H1 (cell line): ENCODE measurements at regions not wholly inside any gene's neighbourhood (a gene's known extent, or its start where the extent isn't known, plus 50 kb on each side); places are given as distances from the start of the nearest gene placed in this dataset.

Source experiments
- CTCF ChIA-PET: fragments of 300-600 bp; sonication (Branson Sonifier 250); formaldehyde crosslinking; loops from one replicate; lab custom pipeline; 2021; ENCODE audit not compliant: partially characterized antibody; lab: Charles Lee
- POLR2A ChIA-PET: fragments of 300-600 bp; sonication (Branson Sonifier 250); formaldehyde crosslinking; loops from one replicate; lab custom pipeline; 2021; ENCODE audit warnings: inconsistent platforms; ENCODE audit not compliant: partially characterized antibody; lab: Charles Lee
- DNase-seq, 2 experiments: peaks; one replicate each; pipeline versions ENCODE4 v3.0.0 to v3.0.0-alpha.2; 2010 to 2022; ENCODE audit warnings: low spot score in 2 of 2, low read depth in 1 of 2, mixed read lengths in 1 of 2
- FAIRE-seq: peaks from 2 replicates; lab custom pipeline; 2011; peaks lifted over from hg19 to GRCh38; lab: Jason Lieb, UNC
- H2AFZ ChIP-seq: 2 replicates; pipeline ENCODE4 v1.8.1; 2012; ENCODE audit warnings: low read length, inconsistent platforms
- H2AK5ac ChIP-seq: 2 replicates; pipeline ENCODE4 v1.6.1; 2013; ENCODE audit warnings: low read depth, low read length
- H2BK120ac ChIP-seq: replicated peaks from 2 replicates; pipeline ENCODE3; 2013; ENCODE audit warnings: low read depth, low read length, inconsistent platforms
- H2BK12ac ChIP-seq: 2 replicates; pipeline ENCODE4 v1.6.1; 2013; ENCODE audit warnings: low read depth, low read length
- H2BK15ac ChIP-seq: 2 replicates; pipeline ENCODE4 v1.6.1; 2013; ENCODE audit warnings: low read length
- H2BK20ac ChIP-seq: 2 replicates; pipeline ENCODE4 v1.6.1; 2013; ENCODE audit warnings: low read length
- H2BK5ac ChIP-seq: 2 replicates; pipeline ENCODE4 v1.6.1; 2013; ENCODE audit warnings: low read depth, low read length
- H3K14ac ChIP-seq: 2 replicates; pipeline ENCODE4 v1.6.1; 2013; ENCODE audit warnings: inconsistent platforms; ENCODE audit not compliant: insufficient read length
- H3K18ac ChIP-seq: 2 replicates; pipeline ENCODE4 v1.6.1; 2013; ENCODE audit warnings: low read length; ENCODE audit errors: extremely low read depth
- H3K23ac ChIP-seq: 2 replicates; pipeline ENCODE4 v1.6.1; 2013; ENCODE audit warnings: inconsistent platforms; ENCODE audit not compliant: insufficient read length
- H3K23me2 ChIP-seq: 2 replicates; pipeline ENCODE4 v1.6.1; 2013; ENCODE audit warnings: low read depth, low read length
- H3K27ac ChIP-seq: 2 replicates; pipeline ENCODE4 v1.6.1; 2011; ENCODE audit warnings: low read depth, low read length, inconsistent platforms
- H3K27me3 ChIP-seq, 4 experiments: replicated peaks in 1 of 4; 1 replicate in 1 of 4; 2 replicates in 3 of 4; pipeline versions ENCODE4 v1.6.1 to v1.8.1; 2011 to 2013; ENCODE audit warnings: low read length in 3 of 4, mild to moderate bottlenecking in 3 of 4, inconsistent platforms in 2 of 4, mixed read lengths in 2 of 4, moderate library complexity in 1 of 4; ENCODE audit not compliant: control insufficient read depth in 3 of 4, insufficient read depth in 3 of 4; ENCODE audit errors: extremely low read depth in 1 of 4
- H3K36me3 ChIP-seq, 4 experiments: 2 replicates each; pipeline versions ENCODE4 v1.6.1 to v1.8.1; 2011 to 2013; ENCODE audit warnings: mild to moderate bottlenecking in 4 of 4, low read length in 3 of 4, moderate library complexity in 2 of 4, control low read depth in 1 of 4, inconsistent platforms in 1 of 4; ENCODE audit not compliant: insufficient read depth in 4 of 4, control insufficient read depth in 2 of 4
- H3K4ac ChIP-seq: replicated peaks from 2 replicates; pipeline ENCODE3; 2013; ENCODE audit warnings: low read length, low read depth, mixed read lengths, inconsistent platforms; ENCODE audit not compliant: insufficient read length
- H3K4me1 ChIP-seq, 4 experiments: replicated peaks in 1 of 4; 1 replicate in 1 of 4; 2 replicates in 3 of 4; pipeline versions ENCODE4 v1.6.1 to v1.8.1; 2011 to 2013; ENCODE audit warnings: low read length in 3 of 4, inconsistent platforms in 2 of 4, mixed read lengths in 1 of 4; ENCODE audit not compliant: insufficient read depth in 4 of 4, control insufficient read depth in 3 of 4
- H3K4me2 ChIP-seq, 2 experiments: 2 replicates each; pipeline versions ENCODE4 v1.6.1 to v1.8.1; 2011 to 2013; ENCODE audit warnings: low read depth in 2 of 2, low read length in 2 of 2, control low read depth in 1 of 2, inconsistent platforms in 1 of 2, mild to moderate bottlenecking in 1 of 2; ENCODE audit not compliant: insufficient read depth in 1 of 2
- H3K4me3 ChIP-seq, 4 experiments: fragments of 200-600, 300-600 bp in 1 of 4; sonication (generic), shearing (Covaris generic), sonication (Bioruptor Twin) in 1 of 4; 2 replicates each; pipeline versions ENCODE4 v1.5.1 to v1.8.1; 2011 to 2016; ENCODE audit warnings: low read length in 4 of 4, low read depth in 3 of 4, control low read depth in 2 of 4, inconsistent platforms in 2 of 4, mild to moderate bottlenecking in 2 of 4, mixed read lengths in 1 of 4, moderate library complexity in 1 of 4; ENCODE audit not compliant: insufficient read depth in 2 of 4; ENCODE audit errors: extremely low read depth in 1 of 4
- H3K56ac ChIP-seq: replicated peaks from 2 replicates; pipeline ENCODE3; 2013; ENCODE audit warnings: low read depth, mild to moderate bottlenecking, mixed read lengths, low read length, inconsistent platforms; ENCODE audit not compliant: insufficient read length
- H3K79me1 ChIP-seq: 2 replicates; pipeline ENCODE4 v1.6.1; 2013; ENCODE audit warnings: low read depth, low read length, control low read depth
- H3K79me2 ChIP-seq, 2 experiments: 2 replicates each; pipeline versions ENCODE4 v1.6.1 to v1.8.1; 2012 to 2013; ENCODE audit warnings: low read length in 2 of 2, mild to moderate bottlenecking in 2 of 2, inconsistent platforms in 1 of 2; ENCODE audit not compliant: insufficient read depth in 2 of 2, control insufficient read depth in 1 of 2
- H3K9ac ChIP-seq, 4 experiments: replicated peaks in 1 of 4; 1 replicate in 1 of 4; 2 replicates in 3 of 4; pipeline versions ENCODE4 v1.6.1 to v1.8.1; 2011 to 2013; ENCODE audit warnings: low read depth in 3 of 4, low read length in 3 of 4, control low read depth in 2 of 4, mild to moderate bottlenecking in 2 of 4, moderate library complexity in 2 of 4, inconsistent platforms in 1 of 4; ENCODE audit errors: extremely low read depth in 1 of 4
- H3K9me3 ChIP-seq, 2 experiments: 2 replicates each; pipeline versions ENCODE4 v1.6.1 to v1.8.1; 2012 to 2013; ENCODE audit warnings: mild to moderate bottlenecking in 2 of 2, moderate library complexity in 2 of 2, control low read depth in 1 of 2, inconsistent platforms in 1 of 2, low read depth in 1 of 2, low read length in 1 of 2, mixed read lengths in 1 of 2; ENCODE audit not compliant: insufficient read depth in 2 of 2
- H4K20me1 ChIP-seq, 2 experiments: replicated peaks in 1 of 2; 2 replicates each; pipeline versions ENCODE3 to v1.8.1; 2011 to 2013; ENCODE audit warnings: inconsistent platforms in 2 of 2, low read length in 2 of 2, mild to moderate bottlenecking in 1 of 2; ENCODE audit not compliant: insufficient read depth in 2 of 2, control insufficient read depth in 1 of 2
- H4K5ac ChIP-seq: 2 replicates; pipeline ENCODE4 v1.6.1; 2013; ENCODE audit warnings: low read length, low read depth, mixed read lengths, inconsistent platforms; ENCODE audit not compliant: insufficient read length
- H4K8ac ChIP-seq: 2 replicates; pipeline ENCODE4 v1.8.0; 2013; ENCODE audit warnings: mild to moderate bottlenecking, moderate library complexity, low read length, inconsistent platforms; ENCODE audit not compliant: insufficient read depth; ENCODE audit errors: extremely low read depth
- H4K91ac ChIP-seq: replicated peaks from 2 replicates; pipeline ENCODE3; 2013; ENCODE audit warnings: low read length, mixed read lengths, inconsistent platforms; ENCODE audit not compliant: insufficient read length
- MAX ChIP-seq: IDR thresholded peaks from 2 replicates; pipeline ENCODE4 v1.6.1; 2012; ENCODE audit warnings: inconsistent platforms
- TEAD4 ChIP-seq: IDR thresholded peaks from 2 replicates; pipeline ENCODE4 v1.6.1; 2012; ENCODE audit warnings: low read depth, low read length, inconsistent platforms, mixed read lengths
- YY1 ChIP-seq: IDR thresholded peaks from 2 replicates; pipeline ENCODE4 v1.6.1; 2011; ENCODE audit warnings: low read depth, mild to moderate bottlenecking, low read length
- WGBS, 2 experiments: shearing (Covaris generic) in 1 of 2; methylation state at CpG; one replicate each; pipeline versions ENCODE4 v1.1.6 to v1.1.7; 2013 to 2015; ENCODE audit warnings: low lambda C conversion rate in 2 of 2, mixed read lengths in 2 of 2, inconsistent platforms in 1 of 2, low coverage in 1 of 2, missing lambda C conversion rate in 1 of 2; ENCODE audit not compliant: insufficient replicate concordance in 2 of 2, insufficient coverage in 1 of 2, insufficient read length in 1 of 2; ENCODE audit errors: extremely low coverage in 1 of 2, missing lambda C conversion rate in 1 of 2; 5-methylcytosine and 5-hydroxymethylcytosine counted together

- no peak overlapping the region for H2BK15ac ChIP-seq
- no peaks in the 10 kb centered on the region for H3K36me3 ChIP-seq
- H2AK5ac ChIP-seq = no peak overlapping the region
- no peak overlapping the region for H3K14ac ChIP-seq
- peak; percentile 85 for FAIRE-seq
- H3K56ac ChIP-seq = no peak overlapping the region
- TF ChIP-seq MAX (no peak), TEAD4 (peak; percentile 36; the same call in 1 of the 2 replicates), YY1 (0 out of 2 replicates have a peak, but pooled peaks have one; percentile 10)
- H3K4me1 ChIP-seq = peaks cover 4 to 13% (median 6%) of the 10 kb centered on the region in 4 experiments; a peak in 4 of 7 replicates
- H3K4me2 ChIP-seq = no peak overlapping the region
- ChIA-PET CTCF (interaction anchor here (0.6 to 2.1 kb wide), 9 partner anchors 12 to 428 kb away, joined by 3 to 13 read pairs (median 3); no protein-coding TSS in a partner anchor), POLR2A (no interaction called here)
- H3K23ac ChIP-seq = no peak overlapping the region
- no peak overlapping the region for H4K91ac ChIP-seq
- no peaks in the 10 kb centered on the region for H3K79me1 ChIP-seq
- peaks cover 10 to 13% of the 10 kb centered on the region in 2 experiments; a peak in 2 of 4 replicates for H3K9me3 ChIP-seq
- no peak overlapping the region for H3K9ac ChIP-seq
- H3K18ac ChIP-seq = no peak overlapping the region
- peak in 1 of 2 experiments; percentile 21 for DNase-seq
- 52% methylated on average over 10 of the region's 10 CpGs; no CpG with 5 or more reads in 1 of the 2 experiments for WGBS, 2 experiments
- H3K27ac ChIP-seq = no peak overlapping the region
- H4K20me1 ChIP-seq = no peaks in the 10 kb centered on the region
- H4K5ac ChIP-seq = no peak overlapping the region
- H2BK12ac ChIP-seq = no peak overlapping the region
- H3K79me2 ChIP-seq = no peaks in the 10 kb centered on the region
- H3K4ac ChIP-seq = no peak overlapping the region
- no peaks in the 10 kb centered on the region for H3K27me3 ChIP-seq
- H3K23me2 ChIP-seq = no peaks in the 10 kb centered on the region
- no peak overlapping the region for H2BK5ac ChIP-seq
- H3K4me3 ChIP-seq = no peak overlapping the region
- H4K8ac ChIP-seq = no peak overlapping the region
- H2BK20ac ChIP-seq = no peak overlapping the region
- H2BK120ac ChIP-seq = no peak overlapping the region
- H2AFZ ChIP-seq = no peak overlapping the region
Observed at GRCh38 chr19:34082289-34083077, 89.8 kb upstream of the LSM14A start.
